SHP77 (cell line): ENCODE measurements at regions not wholly inside any gene's neighbourhood (a gene's known extent, or its start where the extent isn't known, plus 50 kb on each side); places are given as distances from the start of the nearest gene placed in this dataset.
"Not testable (repeated sequence)": the region's sequence is repeated elsewhere in the genome, so short reads cannot be mapped to it uniquely, and the experiment has no call there.

Experiments
- DNase-seq, 2 experiments: peaks; one replicate each; lab custom pipeline; 2025; lab: John Stamatoyannopoulos, UW

- DNase-seq = no peak
Measured at GRCh38 chr2:53028746-53029423, 738.7 kb upstream of the CHAC2 start.

- no peak for DNase-seq
Measured at GRCh38 chr2:53028225-53028624, 739.4 kb upstream of the CHAC2 start.

DNA sequence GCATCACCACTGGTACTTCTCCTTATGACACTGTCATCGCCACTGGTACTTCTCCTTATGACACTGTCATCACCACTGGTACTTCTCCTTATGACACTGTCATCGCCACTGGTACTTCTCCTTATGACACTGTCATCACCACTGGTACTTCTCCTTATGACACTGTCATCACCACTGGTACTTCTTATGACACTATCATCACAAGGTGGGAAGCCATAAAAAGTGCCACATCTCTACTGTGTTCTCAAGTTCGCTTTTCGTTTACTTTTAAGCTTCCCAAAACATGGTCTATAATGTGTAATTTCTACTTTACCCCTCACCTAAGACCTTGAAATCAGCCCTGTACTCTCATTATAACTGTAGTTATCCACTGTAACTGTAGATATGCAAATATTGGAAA lies 745.4 kb upstream of the CHAC2 start:
- DNase-seq = not testable (repeated sequence)

DNA sequence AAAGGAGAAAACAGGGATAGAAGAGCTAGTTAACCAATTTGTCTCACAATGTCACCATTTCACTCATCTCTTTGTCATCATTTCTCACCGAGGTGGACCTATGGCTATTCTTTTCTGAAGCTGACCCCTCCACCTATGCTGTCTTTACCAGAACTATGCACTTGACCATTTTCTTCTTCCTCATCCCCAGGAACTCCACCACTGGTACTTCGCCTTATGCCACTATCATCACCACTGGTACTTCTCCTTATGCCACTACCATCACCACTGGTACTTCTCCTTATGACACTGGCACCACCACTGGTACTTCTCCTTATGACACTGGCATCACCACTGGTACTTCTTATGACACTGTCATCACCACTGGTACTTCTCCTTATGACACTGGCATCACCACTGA lies 745.8 kb upstream of the CHAC2 start:
- no peak for DNase-seq

DNA sequence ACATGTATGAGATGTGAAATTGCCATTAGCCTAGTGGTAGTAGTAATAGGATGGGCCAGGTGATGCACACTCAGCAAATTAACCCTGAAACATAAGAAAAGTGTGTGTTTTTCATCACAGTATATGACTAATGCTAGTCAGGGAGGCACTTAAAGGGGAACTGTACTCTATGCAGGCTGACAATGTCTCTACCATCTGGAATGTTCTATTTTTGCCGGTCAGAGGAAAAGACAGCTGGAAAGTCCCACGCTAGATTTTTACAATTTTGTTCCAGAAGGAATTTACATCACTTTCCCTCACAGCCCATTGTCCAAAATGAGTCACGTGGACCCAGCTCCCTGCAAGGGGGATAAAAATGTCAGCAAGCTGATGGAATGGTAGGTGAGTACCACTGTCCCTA lies 746.3 kb upstream of the CHAC2 start:
- no peak for DNase-seq

DNA sequence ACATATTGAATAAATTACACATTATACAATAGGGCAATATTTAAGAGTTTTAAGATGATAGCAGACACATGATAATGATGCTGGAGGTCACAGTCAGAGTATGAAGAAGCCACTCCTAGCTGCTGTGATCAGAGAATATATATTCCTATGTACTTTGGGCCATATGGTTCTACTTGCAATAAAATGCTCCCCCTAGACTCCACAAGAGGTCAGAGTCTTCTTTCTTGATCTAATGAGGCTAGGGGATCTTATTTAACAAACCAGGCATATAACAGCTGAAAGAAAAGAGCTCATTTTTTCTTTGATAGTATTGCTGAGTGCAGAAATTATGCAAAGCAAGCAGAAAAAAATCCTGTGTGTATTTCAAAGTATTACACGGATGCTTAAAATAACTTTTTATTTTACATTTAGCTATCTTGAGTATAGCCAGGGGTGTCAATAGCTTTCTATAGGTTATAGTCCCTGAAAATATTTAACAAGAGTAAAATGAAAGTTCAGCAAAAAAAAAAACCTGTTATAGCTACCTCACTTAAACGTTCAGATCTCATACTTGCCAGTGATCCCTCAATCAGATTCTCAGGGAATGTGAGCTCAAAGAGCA lies 748.7 kb upstream of the CHAC2 start:
- DNase-seq = no peak

GRCh38 chr2:53006980-53007379 lies 760.6 kb upstream of the CHAC2 start:
- DNase-seq = no peak

DNA sequence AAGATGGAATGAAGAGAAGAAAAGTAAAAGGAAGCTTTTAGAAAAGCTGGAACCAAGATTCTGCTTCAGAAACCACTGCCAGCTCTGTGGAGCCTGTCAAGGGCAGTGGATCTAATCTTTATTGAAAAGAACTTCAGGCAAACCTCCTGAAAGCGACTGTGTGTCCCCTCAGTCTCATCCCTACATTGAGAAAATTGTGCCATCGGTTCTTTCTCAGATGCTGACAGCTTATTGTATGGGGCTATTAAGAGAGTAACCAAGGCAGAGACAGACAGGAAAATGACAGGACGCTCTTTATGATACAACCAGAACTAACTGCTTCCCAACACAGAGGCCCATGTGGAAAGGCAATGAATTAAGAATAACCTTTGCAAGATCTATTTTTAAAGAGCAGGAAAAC lies 763.2 kb upstream of the CHAC2 start:
- no peak for DNase-seq

- DNase-seq = no peak
Measured at GRCh38 chr2:52995424-52995823, 772.2 kb upstream of the CHAC2 start.

- peak in 1 of 2 experiments; percentile 4 for DNase-seq
Measured at GRCh38 chr2:52976143-52976949, 791.3 kb upstream of the CHAC2 start.

GRCh38 chr2:52974127-52974526 lies 793.5 kb upstream of the CHAC2 start:
- no peak for DNase-seq

DNA sequence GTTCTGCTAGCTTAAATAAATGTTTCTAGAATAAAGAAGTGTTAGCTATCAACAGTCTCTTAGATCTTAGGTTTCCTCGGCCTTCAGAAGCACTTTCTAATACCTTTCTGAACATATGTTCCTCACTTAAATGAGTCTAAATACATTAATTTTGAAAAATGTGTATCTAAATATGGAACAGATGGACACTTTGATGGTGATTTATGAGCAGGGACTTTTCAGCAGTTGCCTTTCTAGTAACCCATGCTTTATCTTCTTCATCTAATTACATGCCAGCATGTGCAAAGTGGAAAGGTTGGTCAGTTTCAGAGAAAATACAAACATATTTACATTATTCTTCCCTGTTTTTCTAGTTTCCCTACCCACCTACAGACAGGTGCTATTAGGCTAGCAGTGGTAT lies 797.0 kb upstream of the CHAC2 start:
- no peak for DNase-seq

DNA sequence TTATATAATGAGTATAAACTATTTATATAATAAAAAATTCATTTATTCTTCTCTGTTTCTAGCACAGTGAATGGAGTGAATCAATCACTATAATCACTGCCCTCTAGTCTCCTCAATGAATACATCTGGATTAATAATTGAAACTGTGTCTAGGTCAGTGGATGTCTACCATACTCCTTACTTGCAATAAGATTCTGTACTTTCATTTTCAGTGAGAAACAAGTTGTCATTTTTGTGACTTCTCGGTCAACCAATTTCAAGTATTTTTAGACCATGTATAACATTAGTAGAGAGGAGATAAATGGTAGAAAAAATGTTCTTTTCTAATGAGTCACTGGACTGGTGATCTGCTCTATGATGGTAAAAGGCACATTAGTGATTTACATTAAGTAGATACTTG lies 799.6 kb upstream of the CHAC2 start:
- no peak for DNase-seq

GRCh38 chr2:52964916-52965530 lies 802.6 kb upstream of the CHAC2 start:
- DNase-seq = no peak

DNA sequence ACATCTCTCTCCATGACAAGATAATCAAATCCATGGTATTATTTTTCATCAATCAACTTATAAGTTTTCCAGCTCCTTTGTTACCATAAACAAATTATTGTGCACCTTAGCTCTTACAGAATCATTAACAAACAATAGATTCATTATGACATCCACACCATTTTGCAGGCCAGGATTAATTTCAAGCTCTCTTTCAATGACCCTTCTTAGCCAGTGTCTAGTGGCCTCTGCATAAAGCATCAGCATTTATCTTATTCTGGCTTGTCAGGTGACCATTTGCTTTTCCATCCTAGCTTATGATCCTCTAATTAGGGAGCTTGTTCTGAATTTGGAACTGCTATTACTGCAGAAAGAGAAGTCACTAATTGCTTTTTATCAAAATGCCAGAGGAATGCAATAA lies 806.2 kb upstream of the CHAC2 start:
- DNase-seq = no peak

- no peak for DNase-seq
Measured at GRCh38 chr2:52960881-52961280, 806.7 kb upstream of the CHAC2 start.

DNA sequence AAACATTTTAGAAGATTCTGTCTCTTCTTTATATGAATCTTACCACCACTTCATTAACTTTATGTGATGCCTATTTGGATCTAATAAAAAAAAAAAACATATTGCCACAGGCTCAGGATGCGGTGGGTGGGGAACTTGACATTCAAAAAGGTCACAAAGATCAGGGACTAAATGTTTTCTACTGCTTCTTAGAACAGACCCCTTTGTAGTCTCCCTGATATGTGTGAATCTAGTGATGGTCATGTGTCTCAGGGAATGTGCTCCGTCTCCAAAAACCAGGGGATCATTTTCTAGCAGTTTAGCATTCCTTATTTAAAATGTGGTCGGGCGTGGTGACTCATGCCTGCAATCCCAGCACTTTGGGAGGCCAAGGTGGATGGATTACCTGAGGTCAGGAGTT lies 807.8 kb upstream of the CHAC2 start:
- no peak for DNase-seq

DNA sequence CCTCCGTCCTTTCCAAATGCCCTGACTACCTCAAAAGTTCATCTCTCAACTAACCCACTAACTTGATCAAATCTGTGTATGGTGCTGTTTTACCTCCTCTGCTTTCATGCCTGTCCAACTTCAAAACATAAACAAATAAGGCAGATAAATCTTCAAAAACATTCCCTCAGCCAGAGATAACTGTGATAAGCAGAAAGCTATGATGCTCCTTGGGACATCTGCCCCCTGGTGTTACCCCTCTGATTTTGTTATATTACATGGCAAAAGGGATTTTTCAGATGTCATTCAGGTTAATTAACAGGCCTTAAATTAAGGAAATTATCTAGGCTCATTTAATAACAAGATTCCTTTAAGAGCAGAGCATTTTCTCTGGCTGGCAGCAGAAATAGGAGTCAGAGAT lies 810.8 kb upstream of the CHAC2 start:
- no peak for DNase-seq

DNA sequence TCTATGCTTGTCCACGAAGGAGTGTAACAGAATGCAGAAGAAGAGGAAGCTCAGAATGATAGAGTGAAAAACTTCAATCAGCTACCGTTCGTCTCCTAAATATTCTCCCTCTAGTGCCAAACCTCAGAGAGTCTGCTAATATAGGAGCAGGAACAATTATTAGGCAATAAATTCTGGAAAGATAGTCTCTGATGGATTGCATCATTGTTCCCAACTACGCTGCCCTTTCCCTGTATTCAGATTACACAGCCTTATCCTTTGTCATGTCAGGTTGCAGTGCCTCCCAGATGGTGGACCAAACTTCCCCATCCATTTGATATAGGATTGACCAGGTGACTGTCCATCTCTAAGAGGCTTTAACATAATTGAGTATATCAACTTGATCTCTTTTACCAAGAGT lies 811.5 kb upstream of the CHAC2 start:
- DNase-seq = no peak

DNA sequence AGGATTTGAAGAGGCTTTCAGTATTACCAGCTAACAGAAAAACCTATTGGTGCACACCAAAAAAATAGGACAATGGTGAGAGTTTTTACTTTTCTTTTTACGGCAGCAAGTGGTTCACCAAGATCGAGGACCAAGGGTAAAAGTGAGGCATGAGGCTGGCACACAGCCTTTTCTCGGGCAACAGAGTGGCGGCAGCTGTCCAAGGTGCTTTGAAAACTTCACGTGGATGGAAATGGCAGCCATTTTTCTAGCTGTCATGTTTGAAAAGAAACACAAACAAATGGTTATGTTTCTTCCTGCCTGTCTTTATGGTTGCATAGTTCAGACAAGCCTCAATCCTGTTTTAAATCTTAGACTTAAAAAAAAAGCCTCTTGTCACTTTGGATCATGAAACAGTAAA lies 812.5 kb upstream of the CHAC2 start:
- DNase-seq = no peak

DNA sequence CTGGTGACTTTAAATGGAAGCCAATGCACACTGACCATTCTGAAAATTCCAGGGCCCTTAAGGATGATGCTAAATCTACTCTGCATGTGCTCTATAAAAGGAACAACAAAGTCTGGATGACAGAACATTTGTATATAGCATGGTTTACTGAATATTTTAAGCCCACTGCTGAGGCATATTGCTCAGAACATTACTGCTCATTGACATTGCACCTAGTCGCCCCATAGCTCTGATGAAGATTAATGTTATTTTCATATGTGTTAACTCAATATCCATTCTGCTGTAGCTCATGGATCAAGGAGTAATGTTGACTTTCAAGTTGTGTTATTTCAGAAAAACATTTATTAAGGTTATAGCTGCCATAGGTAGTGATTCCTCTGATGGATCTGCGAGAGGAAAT lies 827.5 kb upstream of the CHAC2 start:
- no peak for DNase-seq

DNA sequence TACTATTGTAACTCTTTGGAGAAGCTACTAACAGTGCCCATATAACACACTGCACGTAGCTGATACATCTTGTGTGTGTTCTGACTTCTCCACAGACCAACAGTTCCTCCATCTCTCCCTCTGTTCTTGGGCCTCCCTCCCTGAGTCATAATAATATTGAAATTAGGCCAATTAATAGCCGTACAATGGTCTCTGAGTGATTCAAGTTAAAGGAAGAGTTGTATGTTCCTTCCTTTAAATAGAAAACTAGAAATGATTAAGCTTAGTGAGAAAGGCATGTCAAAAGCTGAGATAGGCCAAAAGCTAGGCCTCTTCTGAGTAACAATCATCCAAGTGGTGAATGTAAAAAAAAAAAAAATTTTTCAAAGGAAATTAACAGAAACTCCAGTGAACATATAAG lies 828.4 kb upstream of the CHAC2 start:
- no peak for DNase-seq

GRCh38 chr2:52936029-52936428 lies 831.6 kb upstream of the CHAC2 start:
- no peak for DNase-seq
